Tibial artery (tissue), 4 donors: ENCODE measurements at regions not wholly inside any gene's neighbourhood (a gene's known extent, or its start where the extent isn't known, plus 50 kb on each side); places are given as distances from the start of the nearest gene placed in this dataset.
"Not testable (repeated sequence)": the region's sequence is repeated elsewhere in the genome, so short reads cannot be mapped to it uniquely, and the experiment has no call there.

ENCODE experiments used
- DNase-seq, 2 donors: peaks; one replicate each; pipeline ENCODE4 v3.0.0-alpha.2; 2019
- H3K27ac ChIP-seq, 2 donors: fragments of 200-600 bp; sonication (generic) in 1 of 2; 1 replicate in 1 of 2; 2 replicates in 1 of 2; pipeline ENCODE4 v1.5.1; 2018 to 2019; ENCODE audit warnings: mild to moderate bottlenecking in 1 of 2
- H3K27me3 ChIP-seq, 2 donors: fragments of 200-600 bp; sonication (generic) in 1 of 2; one replicate each; pipeline versions ENCODE4 v1.5.1 to v1.6.0; 2016 to 2019
- H3K36me3 ChIP-seq, 3 donors: fragments of 200-600 bp; sonication (generic) in 2 of 3; one replicate each; pipeline ENCODE4 v1.5.1; 2016 to 2019; ENCODE audit warnings: mild to moderate bottlenecking in 2 of 3
- H3K4me1 ChIP-seq, 4 donors: fragments of 200-600 bp; sonication (generic) in 2 of 4; 1 replicate in 3 of 4; 2 replicates in 1 of 4; pipeline ENCODE4 v1.5.1; 2016 to 2019
- H3K4me3 ChIP-seq, 2 donors: fragments of 200-600 bp; sonication (generic) in 1 of 2; 1 replicate in 1 of 2; 2 replicates in 1 of 2; pipeline ENCODE4 v1.5.1; 2018 to 2019; ENCODE audit warnings: mild to moderate bottlenecking in 2 of 2
- H3K9me3 ChIP-seq, 3 donors: fragments of 200-600 bp; sonication (generic) in 1 of 3; one replicate each; pipeline ENCODE4 v1.5.1; 2016 to 2019
- CTCF ChIP-seq, 2 experiments: fragments of 200-600 bp in 1 of 2; fragments of 450-650 bp in 1 of 2; IDR thresholded peaks; one replicate each; pipeline ENCODE4 v1.5.1; 2017 to 2019; ENCODE audit warnings: antibody characterized with exemption in 2 of 2, mild to moderate bottlenecking in 1 of 2, moderate library complexity in 1 of 2
- intact Hi-C: fragments of 100-400 bp; cut with DNase I; formaldehyde crosslinking; loops from one replicate; pipeline ENCODE4 v1.15.0; 2023; ENCODE audit warnings: low total_unique reads

GRCh38 chr11:33949252-33949913, 57.5 kb upstream of the LMO2 start:
- Histone ChIP-seq H3K27ac (no peak overlapping the region), H3K4me1 (no peaks in the 10 kb centered on the region), H3K4me3 (no peak overlapping the region), H3K27me3 (peaks cover 0 to 3% of the 10 kb centered on the region in 2 donors), H3K36me3 (no peaks in the 10 kb centered on the region), H3K9me3 (no peaks in the 10 kb centered on the region)
- TF ChIP-seq CTCF (IDR thresholded peaks at IDR 0.05) = no peak
- DNase-seq = no peak
- intact Hi-C loops = no loop called here

- H3K36me3 ChIP-seq = no peaks in the 10 kb centered on the region
- no peaks in the 10 kb centered on the region for H3K9me3 ChIP-seq
- H3K4me1 ChIP-seq = peaks cover 0 to under 1% (median 0%) of the 10 kb centered on the region in 4 donors
- no peaks in the 10 kb centered on the region for H3K27me3 ChIP-seq
- no peak for DNase-seq
- intact Hi-C loops = no loop called here
- H3K27ac ChIP-seq = no peak overlapping the region
- no peak for TF ChIP-seq CTCF (IDR thresholded peaks at IDR 0.05)
- H3K4me3 ChIP-seq = no peak overlapping the region
These were observed 56.6 kb upstream of the LMO2 start for GRCh38 chr11:33948494-33948893.

GRCh38 chr11:33947918-33948317, 56.0 kb upstream of the LMO2 start:
- H3K27ac ChIP-seq, H3K36me3 ChIP-seq, H3K4me3 ChIP-seq, DNase-seq, intact Hi-C loops, H3K27me3 ChIP-seq, H3K4me1 ChIP-seq, H3K9me3 ChIP-seq: not testable (repeated sequence)

GRCh38 chr11:33946930-33947329, 55.1 kb upstream of the LMO2 start:
- intact Hi-C loops = no loop called here

GRCh38 chr11:33945481-33946268, 53.8 kb upstream of the LMO2 start:
- no peak overlapping the region for H3K4me3 ChIP-seq
- DNase-seq = no peak
- H3K9me3 ChIP-seq = no peaks in the 10 kb centered on the region
- no peak for TF ChIP-seq CTCF (IDR thresholded peaks at IDR 0.05)
- H3K27ac ChIP-seq = no peak overlapping the region
- H3K36me3 ChIP-seq = no peaks in the 10 kb centered on the region
- H3K4me1 ChIP-seq = peaks cover 0 to 13% (median 0%) of the 10 kb centered on the region in 4 donors
- intact Hi-C loops = no loop called here
- H3K27me3 ChIP-seq = no peaks in the 10 kb centered on the region

More at GRCh38 chr11:33946930-33947329, 55.1 kb upstream of the LMO2 start:
- DNase-seq = no peak
- TF ChIP-seq CTCF (IDR thresholded peaks at IDR 0.05) = no peak
- no peaks in the 10 kb centered on the region for H3K36me3 ChIP-seq
- H3K4me3 ChIP-seq = no peak overlapping the region
- peaks cover 0 to 9% (median 0%) of the 10 kb centered on the region in 4 donors for H3K4me1 ChIP-seq
- no peaks in the 10 kb centered on the region for H3K9me3 ChIP-seq
- no peaks in the 10 kb centered on the region for H3K27me3 ChIP-seq
- no peak overlapping the region for H3K27ac ChIP-seq

GRCh38 chr11:33944693-33945424, 53.0 kb upstream of the LMO2 start:
- intact Hi-C loops = no loop called here
- no peak overlapping the region for H3K27ac ChIP-seq
- H3K36me3 ChIP-seq = no peaks in the 10 kb centered on the region
- H3K4me3 ChIP-seq = no peak overlapping the region
- peaks cover 0 to 13% (median 0%) of the 10 kb centered on the region in 4 donors for H3K4me1 ChIP-seq
- no peaks in the 10 kb centered on the region for H3K9me3 ChIP-seq
- H3K27me3 ChIP-seq = no peaks in the 10 kb centered on the region
- TF ChIP-seq CTCF (IDR thresholded peaks at IDR 0.05) = no peak
- no peak for DNase-seq
